Panc1 (cell line): ENCODE measurements at regions not wholly inside any gene's neighbourhood (a gene's known extent, or its start where the extent isn't known, plus 50 kb on each side); places are given as distances from the start of the nearest gene placed in this dataset.

Source experiments
- CTCF ChIP-seq: fragments of 450-650 bp; IDR thresholded peaks from 2 replicates; pipeline ENCODE4 v1.5.1; 2017; ENCODE audit warnings: mild to moderate bottlenecking
- POLR2AphosphoS5 ChIP-seq: IDR thresholded peaks from 2 replicates; pipeline ENCODE4 v1.6.1; 2012; ENCODE audit warnings: mild to moderate bottlenecking, low read depth, low read length, moderate library complexity
- REST ChIP-seq, 2 experiments: IDR thresholded peaks; 2 replicates each; pipeline ENCODE4 v1.6.1; 2011 to 2012; ENCODE audit warnings: low read depth in 2 of 2, control low read depth in 1 of 2, low read length in 1 of 2, mild to moderate bottlenecking in 1 of 2, moderate library complexity in 1 of 2; ENCODE audit not compliant: insufficient read depth in 1 of 2
- SIN3A ChIP-seq: IDR thresholded peaks from 2 replicates; pipeline ENCODE4 v1.6.1; 2012; ENCODE audit warnings: low read depth, mild to moderate bottlenecking, low read length, moderate library complexity, borderline replicate concordance; ENCODE audit not compliant: insufficient read depth
- TCF7L2 ChIP-seq: IDR thresholded peaks from 2 replicates; pipeline ENCODE4 v1.6.1; 2011; ENCODE audit warnings: mild to moderate bottlenecking, low read depth, low read length, inconsistent platforms

- no peak for TF ChIP-seq REST (IDR thresholded peaks at IDR 0.05; ENCODE audit: insufficient read depth in 1 of 2, low read depth in 2 of 2, low read length in 1 of 2)
- TF ChIP-seq CTCF: no peak
- TF ChIP-seq TCF7L2: no peak
- no peak for TF ChIP-seq POLR2AphosphoS5
- TF ChIP-seq SIN3A: no peak
Observed at GRCh38 chr20:4559106-4559505, 127.2 kb upstream of the PRNP start.
